PC-9 (cell line): ENCODE measurements at regions not wholly inside any gene's neighbourhood (a gene's known extent, or its start where the extent isn't known, plus 50 kb on each side); places are given as distances from the start of the nearest gene placed in this dataset.

ENCODE experiments used
- EZH2 ChIP-seq: fragments of 200-600 bp; sonication (generic); IDR thresholded peaks from 2 replicates; pipeline ENCODE4 v1.8.0; 2017; ENCODE audit warnings: antibody characterized with exemption, low read depth
- TF ChIP-seq, protein P1 (sequence below): fragments of 200-600 bp; sonication (generic); conservative IDR thresholded peaks from 2 replicates; pipeline ENCODE4 v1.6.1; 2017; ENCODE audit warnings: mixed run types, antibody characterized with exemption, mild to moderate bottlenecking, moderate library complexity

DNA sequence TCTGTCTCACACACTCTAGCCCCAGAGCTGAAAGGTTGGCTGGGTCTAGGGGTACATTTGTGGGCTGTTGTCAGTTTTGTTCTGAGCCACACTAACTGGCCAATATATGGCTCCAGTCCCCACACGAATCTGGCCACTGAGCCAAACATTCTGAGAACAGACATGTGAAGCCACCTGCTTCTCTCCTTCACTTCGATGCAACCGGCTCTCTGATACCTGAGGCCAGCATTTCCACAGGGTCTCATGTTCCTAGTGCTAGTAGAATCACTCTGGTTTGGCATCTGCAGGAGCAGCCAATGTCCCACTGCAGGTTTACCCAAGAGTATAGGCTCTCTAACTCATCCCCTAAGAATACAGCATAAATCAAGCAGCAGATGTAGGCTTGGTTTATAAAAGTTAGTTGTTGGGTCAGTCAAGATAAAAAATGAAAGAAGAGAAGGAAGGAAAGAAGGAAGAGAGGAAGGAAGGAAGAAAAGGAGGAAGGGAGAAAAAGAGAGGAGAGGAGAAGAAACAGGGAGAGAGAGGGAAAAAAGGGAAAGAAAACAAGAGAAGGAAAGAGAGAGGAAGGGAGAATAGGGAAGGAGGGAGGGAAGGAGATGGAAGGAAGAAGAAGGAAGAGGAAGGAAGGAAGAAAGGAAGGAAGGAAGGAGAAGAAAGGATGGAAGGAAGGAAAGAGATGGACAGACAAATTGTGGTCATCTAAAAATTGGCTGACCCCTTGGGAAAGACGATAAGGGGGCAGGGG lies 75.1 kb downstream of the STRA8 start:
- TF ChIP-seq, protein P1, sequence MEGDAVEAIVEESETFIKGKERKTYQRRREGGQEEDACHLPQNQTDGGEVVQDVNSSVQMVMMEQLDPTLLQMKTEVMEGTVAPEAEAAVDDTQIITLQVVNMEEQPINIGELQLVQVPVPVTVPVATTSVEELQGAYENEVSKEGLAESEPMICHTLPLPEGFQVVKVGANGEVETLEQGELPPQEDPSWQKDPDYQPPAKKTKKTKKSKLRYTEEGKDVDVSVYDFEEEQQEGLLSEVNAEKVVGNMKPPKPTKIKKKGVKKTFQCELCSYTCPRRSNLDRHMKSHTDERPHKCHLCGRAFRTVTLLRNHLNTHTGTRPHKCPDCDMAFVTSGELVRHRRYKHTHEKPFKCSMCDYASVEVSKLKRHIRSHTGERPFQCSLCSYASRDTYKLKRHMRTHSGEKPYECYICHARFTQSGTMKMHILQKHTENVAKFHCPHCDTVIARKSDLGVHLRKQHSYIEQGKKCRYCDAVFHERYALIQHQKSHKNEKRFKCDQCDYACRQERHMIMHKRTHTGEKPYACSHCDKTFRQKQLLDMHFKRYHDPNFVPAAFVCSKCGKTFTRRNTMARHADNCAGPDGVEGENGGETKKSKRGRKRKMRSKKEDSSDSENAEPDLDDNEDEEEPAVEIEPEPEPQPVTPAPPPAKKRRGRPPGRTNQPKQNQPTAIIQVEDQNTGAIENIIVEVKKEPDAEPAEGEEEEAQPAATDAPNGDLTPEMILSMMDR: no peak
- TF ChIP-seq EZH2: no peak
